HAP-1 (cell line): ENCODE measurements at regions not wholly inside any gene's neighbourhood (a gene's known extent, or its start where the extent isn't known, plus 50 kb on each side); places are given as distances from the start of the nearest gene placed in this dataset.

Experiments used
- DNase-seq, 2 experiments: peaks; one replicate each; pipeline ENCODE4 v3.0.0-alpha.2; 2016 to 2020; ENCODE audit warnings: low spot score in 2 of 2
- H3K27me3 ChIP-seq: fragments of 250-450 bp; sonication (Bioruptor Pico); 2 replicates; pipeline ENCODE4 v1.5.1; 2020; ENCODE audit warnings: low read depth, mild to moderate bottlenecking, moderate library complexity
- H3K36me3 ChIP-seq: fragments of 250-450 bp; sonication (Bioruptor Pico); replicated peaks from 2 replicates; pipeline ENCODE4 v1.5.1; 2020; ENCODE audit warnings: mild to moderate bottlenecking
- H3K4me1 ChIP-seq: fragments of 250-450 bp; sonication (Bioruptor Pico); 2 replicates; pipeline ENCODE4 v1.5.1; 2020; ENCODE audit warnings: mild to moderate bottlenecking
- H3K4me3 ChIP-seq: fragments of 250-450 bp; sonication (Bioruptor Pico); 2 replicates; pipeline ENCODE4 v1.5.1; 2020; ENCODE audit warnings: mild to moderate bottlenecking, moderate library complexity
- H3K9me3 ChIP-seq: fragments of 250-450 bp; sonication (Bioruptor Pico); 2 replicates; pipeline ENCODE4 v1.5.1; 2020; ENCODE audit warnings: mild to moderate bottlenecking, moderate library complexity
- in situ Hi-C: fragments of 300-500 bp; cut with MboI; formaldehyde crosslinking; loops from 3 replicates; pipeline ENCODE4 v1.14.3; 2020; ENCODE audit warnings: low sequenced_read_pairs, inconsistent platforms, mixed read lengths

- Histone ChIP-seq H3K4me3 (no peak overlapping the region), H3K36me3 (no peaks in the 10 kb centered on the region), H3K9me3 (no peaks in the 10 kb centered on the region), H3K27me3 (no peaks in the 10 kb centered on the region), H3K4me1 (no peaks in the 10 kb centered on the region)
- in situ Hi-C loops: no loop called here
- no peak for DNase-seq
Measured at GRCh38 chr21:15558884-15559283, 170.9 kb upstream of the USP25 start.

- Histone ChIP-seq H3K9me3 (no peaks in the 10 kb centered on the region), H3K27me3 (no peaks in the 10 kb centered on the region), H3K36me3 (no peaks in the 10 kb centered on the region), H3K4me3 (no peak overlapping the region), H3K4me1 (no peaks in the 10 kb centered on the region)
- in situ Hi-C loops: no loop called here
- DNase-seq: no peak
Measured at GRCh38 chr21:15559660-15560059, 170.1 kb upstream of the USP25 start.

- H3K9me3 ChIP-seq: no peaks in the 10 kb centered on the region
- in situ Hi-C loops: no loop called here
Measured at GRCh38 chr21:15560383-15561056, 169.3 kb upstream of the USP25 start.

GRCh38 chr21:15562748-15563147 lies 167.0 kb upstream of the USP25 start:
- H3K4me3 ChIP-seq: no peak overlapping the region
- no peak for DNase-seq
- in situ Hi-C loops: no loop called here
- H3K36me3 ChIP-seq: no peaks in the 10 kb centered on the region
- no peaks in the 10 kb centered on the region for H3K9me3 ChIP-seq
- H3K27me3 ChIP-seq: 0 out of 2 replicates have a peak, but pooled peaks cover 3% of the 10 kb centered on the region
- H3K4me1 ChIP-seq: no peaks in the 10 kb centered on the region

More at GRCh38 chr21:15560383-15561056, 169.3 kb upstream of the USP25 start:
- no peak for DNase-seq
- 0 out of 2 replicates have a peak, but pooled peaks cover 2% of the 10 kb centered on the region for H3K27me3 ChIP-seq
- H3K36me3 ChIP-seq: no peaks in the 10 kb centered on the region
- H3K4me3 ChIP-seq: no peak overlapping the region
- no peaks in the 10 kb centered on the region for H3K4me1 ChIP-seq

- no peak overlapping the region for H3K4me3 ChIP-seq
- no peak for DNase-seq
- no peaks in the 10 kb centered on the region for H3K4me1 ChIP-seq
- in situ Hi-C loops: no loop called here
- H3K36me3 ChIP-seq: no peaks in the 10 kb centered on the region
- H3K27me3 ChIP-seq: 0 out of 2 replicates have a peak, but pooled peaks cover 3% of the 10 kb centered on the region
- no peaks in the 10 kb centered on the region for H3K9me3 ChIP-seq
Measured at GRCh38 chr21:15564907-15565306, 164.9 kb upstream of the USP25 start.

GRCh38 chr21:15566703-15567102 lies 163.1 kb upstream of the USP25 start:
- no peak for DNase-seq
- Histone ChIP-seq H3K36me3 (no peaks in the 10 kb centered on the region), H3K9me3 (no peaks in the 10 kb centered on the region), H3K27me3 (0 out of 2 replicates have a peak, but pooled peaks cover 5% of the 10 kb centered on the region), H3K4me1 (no peaks in the 10 kb centered on the region), H3K4me3 (no peak overlapping the region)
- in situ Hi-C loops: no loop called here

- H3K27me3 ChIP-seq: 0 out of 2 replicates have a peak, but pooled peaks cover 5% of the 10 kb centered on the region
- DNase-seq: no peak
- no peaks in the 10 kb centered on the region for H3K9me3 ChIP-seq
- H3K36me3 ChIP-seq: no peaks in the 10 kb centered on the region
- in situ Hi-C loops: no loop called here
- H3K4me1 ChIP-seq: no peaks in the 10 kb centered on the region
- no peak overlapping the region for H3K4me3 ChIP-seq
Measured at GRCh38 chr21:15567191-15567590, 162.6 kb upstream of the USP25 start.

- 0 out of 2 replicates have a peak, but pooled peaks cover 5% of the 10 kb centered on the region for H3K27me3 ChIP-seq
- H3K4me1 ChIP-seq: no peaks in the 10 kb centered on the region
- H3K9me3 ChIP-seq: no peaks in the 10 kb centered on the region
- no peak overlapping the region for H3K4me3 ChIP-seq
- DNase-seq: no peak
- in situ Hi-C loops: no loop called here
- no peaks in the 10 kb centered on the region for H3K36me3 ChIP-seq
Measured at GRCh38 chr21:15568516-15568915, 161.3 kb upstream of the USP25 start.

- in situ Hi-C loops: loop anchor here (25.0 kb wide), 1 partner anchor 1325 kb away; no protein-coding TSS in a partner anchor
- DNase-seq: no peak
Measured at GRCh38 chr21:15586752-15587427, 142.9 kb upstream of the USP25 start.

GRCh38 chr21:15592271-15592860 lies 137.4 kb upstream of the USP25 start:
- in situ Hi-C loops: loop anchor here (25.0 kb wide), 1 partner anchor 1330 kb away; no protein-coding TSS in a partner anchor
- DNase-seq: peak in 1 of 2 experiments; percentile 12
- no peak overlapping the region for H3K4me3 ChIP-seq
- H3K9me3 ChIP-seq: no peaks in the 10 kb centered on the region
- no peaks in the 10 kb centered on the region; the same call in 1 of the 2 replicates for H3K27me3 ChIP-seq
- H3K4me1 ChIP-seq: no peaks in the 10 kb centered on the region
- H3K36me3 ChIP-seq: no peaks in the 10 kb centered on the region

More at GRCh38 chr21:15586752-15587427, 142.9 kb upstream of the USP25 start:
- Histone ChIP-seq H3K4me3 (no peak overlapping the region), H3K36me3 (no peaks in the 10 kb centered on the region), H3K27me3 (no peaks in the 10 kb centered on the region), H3K4me1 (no peaks in the 10 kb centered on the region), H3K9me3 (no peaks in the 10 kb centered on the region)

GRCh38 chr21:15592957-15593356 lies 136.8 kb upstream of the USP25 start:
- in situ Hi-C loops: loop anchor here (25.0 kb wide), 1 partner anchor 1331 kb away; no protein-coding TSS in a partner anchor

GRCh38 chr21:15601390-15601789 lies 128.4 kb upstream of the USP25 start:
- H3K27me3 ChIP-seq: no peaks in the 10 kb centered on the region
- no peaks in the 10 kb centered on the region for H3K4me1 ChIP-seq
- H3K9me3 ChIP-seq: no peaks in the 10 kb centered on the region
- DNase-seq: no peak
- no peak overlapping the region for H3K4me3 ChIP-seq
- in situ Hi-C loops: no loop called here
- no peaks in the 10 kb centered on the region for H3K36me3 ChIP-seq

More at GRCh38 chr21:15592957-15593356, 136.8 kb upstream of the USP25 start:
- Histone ChIP-seq H3K4me3 (no peak overlapping the region), H3K27me3 (no peaks in the 10 kb centered on the region; the same call in 1 of the 2 replicates), H3K36me3 (no peaks in the 10 kb centered on the region), H3K4me1 (no peaks in the 10 kb centered on the region), H3K9me3 (no peaks in the 10 kb centered on the region)
- DNase-seq: no peak

- Histone ChIP-seq H3K27me3 (no peaks in the 10 kb centered on the region), H3K36me3 (no peaks in the 10 kb centered on the region), H3K4me1 (no peaks in the 10 kb centered on the region), H3K9me3 (no peaks in the 10 kb centered on the region), H3K4me3 (no peak overlapping the region)
- DNase-seq: peak; percentile 18 to 22
- in situ Hi-C loops: no loop called here
Measured at GRCh38 chr21:15604413-15604812, 125.4 kb upstream of the USP25 start.

GRCh38 chr21:15614766-15615165 lies 115.0 kb upstream of the USP25 start:
- Histone ChIP-seq H3K4me3 (no peak overlapping the region), H3K27me3 (no peaks in the 10 kb centered on the region), H3K4me1 (peaks cover 12% of the 10 kb centered on the region), H3K36me3 (no peaks in the 10 kb centered on the region), H3K9me3 (no peaks in the 10 kb centered on the region)
- DNase-seq: no peak
- in situ Hi-C loops: no loop called here
